ENCODE measurements at regions not wholly inside any gene's neighbourhood (a gene's known extent, or its start where the extent isn't known, plus 50 kb on each side); places are given as distances from the start of the nearest gene placed in this dataset.

DNA sequence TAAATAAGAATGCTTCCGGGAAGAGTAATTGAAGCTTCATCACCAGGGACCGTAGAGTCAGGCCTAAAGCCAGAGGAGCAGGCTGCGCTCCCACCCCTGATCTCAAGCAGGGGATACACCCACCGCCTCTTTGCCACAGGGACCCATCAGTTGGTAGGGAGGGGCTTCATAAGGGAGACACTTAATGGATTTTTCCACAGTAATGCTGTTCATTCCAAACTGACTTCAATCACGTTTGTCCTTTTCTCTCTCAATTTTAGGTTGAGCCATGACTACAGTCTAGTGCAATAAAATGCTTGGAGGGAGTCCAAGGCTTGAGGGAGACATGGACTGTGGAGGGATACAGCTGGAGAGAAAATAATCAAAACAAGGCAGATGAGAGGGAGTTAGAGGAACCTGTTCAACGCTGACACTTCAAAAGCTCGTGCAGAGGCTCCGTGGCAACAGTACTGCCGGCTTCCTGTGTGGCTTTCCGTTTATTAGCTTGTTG is 111.5 kb downstream of the SEC16B start:
- TF ChIP-seq, protein P1, sequence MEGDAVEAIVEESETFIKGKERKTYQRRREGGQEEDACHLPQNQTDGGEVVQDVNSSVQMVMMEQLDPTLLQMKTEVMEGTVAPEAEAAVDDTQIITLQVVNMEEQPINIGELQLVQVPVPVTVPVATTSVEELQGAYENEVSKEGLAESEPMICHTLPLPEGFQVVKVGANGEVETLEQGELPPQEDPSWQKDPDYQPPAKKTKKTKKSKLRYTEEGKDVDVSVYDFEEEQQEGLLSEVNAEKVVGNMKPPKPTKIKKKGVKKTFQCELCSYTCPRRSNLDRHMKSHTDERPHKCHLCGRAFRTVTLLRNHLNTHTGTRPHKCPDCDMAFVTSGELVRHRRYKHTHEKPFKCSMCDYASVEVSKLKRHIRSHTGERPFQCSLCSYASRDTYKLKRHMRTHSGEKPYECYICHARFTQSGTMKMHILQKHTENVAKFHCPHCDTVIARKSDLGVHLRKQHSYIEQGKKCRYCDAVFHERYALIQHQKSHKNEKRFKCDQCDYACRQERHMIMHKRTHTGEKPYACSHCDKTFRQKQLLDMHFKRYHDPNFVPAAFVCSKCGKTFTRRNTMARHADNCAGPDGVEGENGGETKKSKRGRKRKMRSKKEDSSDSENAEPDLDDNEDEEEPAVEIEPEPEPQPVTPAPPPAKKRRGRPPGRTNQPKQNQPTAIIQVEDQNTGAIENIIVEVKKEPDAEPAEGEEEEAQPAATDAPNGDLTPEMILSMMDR (conservative IDR thresholded peaks at IDR 0.05; ENCODE audit: low read depth, low read length) = no peak
- no peak for TF ChIP-seq BHLHE40 (IDR thresholded peaks at IDR 0.05; ENCODE audit: low read depth, low read length)
- TF ChIP-seq RAD21 (IDR thresholded peaks at IDR 0.05; ENCODE audit: low read length) = no peak
- TF ChIP-seq, protein P2, sequence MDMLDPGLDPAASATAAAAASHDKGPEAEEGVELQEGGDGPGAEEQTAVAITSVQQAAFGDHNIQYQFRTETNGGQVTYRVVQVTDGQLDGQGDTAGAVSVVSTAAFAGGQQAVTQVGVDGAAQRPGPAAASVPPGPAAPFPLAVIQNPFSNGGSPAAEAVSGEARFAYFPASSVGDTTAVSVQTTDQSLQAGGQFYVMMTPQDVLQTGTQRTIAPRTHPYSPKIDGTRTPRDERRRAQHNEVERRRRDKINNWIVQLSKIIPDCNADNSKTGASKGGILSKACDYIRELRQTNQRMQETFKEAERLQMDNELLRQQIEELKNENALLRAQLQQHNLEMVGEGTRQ (IDR thresholded peaks at IDR 0.05; ENCODE audit: low read depth, low read length) = no peak
- no peak for TF ChIP-seq FOS (IDR thresholded peaks at IDR 0.05; ENCODE audit: low read depth, low read length)
- TF ChIP-seq CEBPB (IDR thresholded peaks at IDR 0.05; ENCODE audit: low read depth, low read length) = no peak
- no peak for TF ChIP-seq POLR2A (IDR thresholded peaks at IDR 0.05; ENCODE audit: low read depth, low read length)
- no peak for TF ChIP-seq CHD1 (IDR thresholded peaks at IDR 0.05; ENCODE audit: low read depth, low read length)
- no peak for TF ChIP-seq MAZ (IDR thresholded peaks at IDR 0.05; ENCODE audit: borderline replicate concordance, low read depth, low read length)
- no peak for TF ChIP-seq RCOR1 (IDR thresholded peaks at IDR 0.05; ENCODE audit: insufficient replicate concordance, low read length)
- no peak for TF ChIP-seq MXI1 (IDR thresholded peaks at IDR 0.05; ENCODE audit: borderline replicate concordance, low read depth, low read length)
- no peak for TF ChIP-seq SMC3 (IDR thresholded peaks at IDR 0.05; ENCODE audit: low read depth, low read length)
- no peak for TF ChIP-seq NFE2L2 (IDR thresholded peaks at IDR 0.05; ENCODE audit: low read depth, low read length)
